Caki2 (cell line): ENCODE measurements at regions not wholly inside any gene's neighbourhood (a gene's known extent, or its start where the extent isn't known, plus 50 kb on each side); places are given as distances from the start of the nearest gene placed in this dataset.

Source experiments
- DNase-seq: peaks from one replicate; pipeline ENCODE4 v3.0.0-alpha.2; 2015; ENCODE audit warnings: low read depth
- in situ Hi-C: cut with HindIII; loops from 2 replicates; pipeline ENCODE4 v1.10.0; 2016; ENCODE audit warnings: low sequenced_read_pairs, low pct_unique_long_range_greater_than_20kb, mixed read lengths

- no peak for DNase-seq
- in situ Hi-C loops, result no loop called here
Measured at GRCh38 chr9:113756476-113757192, 119.5 kb upstream of the ZNF618 start.

DNA sequence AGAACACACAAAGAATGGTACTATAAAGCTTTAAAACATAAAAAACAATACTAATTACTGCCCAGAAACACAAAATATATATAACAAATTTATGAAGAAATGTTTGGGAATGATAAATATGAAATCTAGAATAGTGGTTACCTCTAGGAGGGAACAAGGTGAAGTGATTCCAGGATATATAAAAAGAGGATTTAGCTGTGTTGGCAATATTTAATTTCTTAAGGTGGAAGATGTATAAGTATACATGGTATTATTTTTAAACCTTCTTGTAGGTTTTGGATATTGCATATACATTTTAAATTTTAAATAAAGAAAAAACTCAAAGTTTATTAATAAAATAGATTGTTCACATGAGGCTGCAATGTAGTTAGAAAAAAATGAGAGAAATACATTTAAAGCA is 112.7 kb upstream of the ZNF618 start:
- in situ Hi-C loops, result no loop called here
- no peak for DNase-seq

GRCh38 chr9:113764572-113764971 is 111.5 kb upstream of the ZNF618 start:
- in situ Hi-C loops, result no loop called here
- DNase-seq, result no peak

- no peak for DNase-seq
- in situ Hi-C loops, result no loop called here
Measured at GRCh38 chr9:113769412-113769811, 106.7 kb upstream of the ZNF618 start.

DNA sequence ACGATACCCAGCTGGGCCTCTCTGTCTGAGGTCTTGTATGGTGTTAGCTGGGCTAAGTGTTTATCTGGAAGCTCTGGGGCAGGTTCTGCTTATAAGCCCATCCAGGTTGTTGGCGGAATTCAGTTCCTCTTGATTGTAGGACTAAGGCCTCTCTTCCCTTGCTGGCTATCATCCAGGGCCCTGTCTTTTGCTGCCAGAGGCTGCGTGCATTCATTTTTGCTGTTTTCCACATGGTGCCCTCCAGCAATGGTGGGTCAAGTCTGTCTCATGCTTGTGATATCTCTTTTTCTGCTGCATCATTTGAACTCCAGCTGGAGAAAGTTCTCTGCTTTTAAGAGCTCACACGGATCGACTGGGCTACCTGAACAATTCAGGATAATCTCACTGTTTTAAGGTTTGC is 105.7 kb upstream of the ZNF618 start:
- in situ Hi-C loops, result no loop called here
- DNase-seq, result no peak

GRCh38 chr9:113771199-113771598 is 104.9 kb upstream of the ZNF618 start:
- DNase-seq, result no peak
- in situ Hi-C loops, result no loop called here

GRCh38 chr9:113772121-113772810 is 103.8 kb upstream of the ZNF618 start:
- DNase-seq, result no peak

GRCh38 chr9:113774963-113775362 is 101.1 kb upstream of the ZNF618 start:
- no peak for DNase-seq
- in situ Hi-C loops, result no loop called here

More at GRCh38 chr9:113772121-113772810, 103.8 kb upstream of the ZNF618 start:
- in situ Hi-C loops, result no loop called here

DNA sequence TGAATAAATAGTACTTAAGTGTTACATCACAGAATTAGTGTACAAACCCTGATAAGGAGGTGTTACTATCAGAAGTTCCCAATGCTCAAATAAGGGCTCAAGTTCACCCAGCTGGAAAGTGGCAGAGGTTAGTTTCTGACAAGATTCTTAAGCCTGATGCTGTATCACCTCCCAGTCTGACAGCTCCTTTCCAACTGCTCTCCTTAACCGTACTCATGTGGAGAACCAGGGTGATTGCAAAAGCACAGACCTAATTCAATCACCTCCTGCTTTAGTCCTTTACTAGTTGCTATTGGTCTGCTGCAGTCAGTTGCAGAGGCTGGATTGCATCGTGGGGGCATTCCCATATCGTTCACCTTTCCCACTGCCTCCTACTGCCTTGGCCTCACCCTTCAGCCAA is 100.4 kb upstream of the ZNF618 start:
- in situ Hi-C loops, result no loop called here
- DNase-seq, result no peak

- in situ Hi-C loops, result no loop called here
- no peak for DNase-seq
Measured at GRCh38 chr9:113776194-113776593, 99.9 kb upstream of the ZNF618 start.

DNA sequence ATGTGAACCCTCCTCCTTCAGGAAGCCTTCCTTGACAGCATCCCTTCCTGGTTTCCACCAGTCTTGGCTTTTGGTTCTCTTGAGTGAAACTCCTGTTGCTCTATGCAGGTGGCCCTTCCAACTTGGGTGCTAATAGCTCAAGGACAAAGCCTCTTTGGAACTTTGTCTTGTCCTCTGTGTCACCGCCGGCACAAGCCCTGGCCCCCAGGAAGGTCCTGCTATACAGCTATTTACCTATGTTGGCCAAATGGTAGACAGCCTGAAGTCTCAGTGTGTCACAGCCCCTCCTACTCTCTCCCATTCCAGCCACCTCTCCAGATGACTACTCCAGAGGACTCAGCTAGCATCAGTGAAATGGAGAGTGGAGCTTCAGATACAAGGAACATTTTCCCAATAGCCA is 94.7 kb upstream of the ZNF618 start:
- no peak for DNase-seq
- in situ Hi-C loops, result no loop called here

GRCh38 chr9:113781896-113782295 is 94.2 kb upstream of the ZNF618 start:
- DNase-seq, result no peak

DNA sequence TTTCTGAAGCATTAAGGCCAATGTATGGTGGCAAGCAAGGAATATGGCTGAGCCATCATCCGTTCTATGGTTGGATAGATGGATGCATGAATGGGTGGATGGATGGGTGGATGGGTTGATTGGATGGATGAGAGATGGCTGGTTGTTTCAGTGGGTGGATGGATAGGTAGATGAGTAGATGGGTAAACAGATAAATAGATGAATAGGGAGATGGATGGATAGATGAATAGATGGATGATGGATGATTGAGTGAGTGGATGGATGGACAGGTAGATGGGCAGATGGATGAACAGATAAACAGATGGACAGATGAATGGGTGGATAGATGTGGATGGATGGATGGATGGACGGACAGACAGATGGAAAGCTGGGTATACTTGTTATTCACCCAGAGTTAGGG is 92.6 kb upstream of the ZNF618 start:
- no peak for DNase-seq
- in situ Hi-C loops, result no loop called here

More at GRCh38 chr9:113781896-113782295, 94.2 kb upstream of the ZNF618 start:
- in situ Hi-C loops, result no loop called here

DNA sequence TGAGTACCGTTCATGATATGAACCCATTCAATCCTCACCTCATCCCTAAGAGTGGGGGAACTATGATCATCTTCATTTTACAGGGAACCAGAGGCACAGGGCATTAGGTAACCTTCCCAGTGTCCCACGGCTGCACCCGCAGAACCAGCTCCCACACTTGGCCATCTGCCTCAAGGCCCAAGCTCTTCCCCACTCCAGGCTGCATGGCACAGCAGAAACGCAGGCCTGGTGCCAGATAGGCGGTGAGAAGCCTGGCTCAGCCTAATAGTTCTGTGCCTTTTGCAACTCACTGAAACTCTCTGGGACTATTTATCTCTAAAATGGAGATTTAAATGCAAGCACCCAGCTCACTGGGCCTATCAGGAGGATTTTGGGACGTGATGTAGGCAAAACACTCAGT is 90.8 kb upstream of the ZNF618 start:
- DNase-seq, result no peak
- in situ Hi-C loops, result no loop called here

GRCh38 chr9:113786071-113786470 is 90.0 kb upstream of the ZNF618 start:
- no peak for DNase-seq
- in situ Hi-C loops, result no loop called here

DNA sequence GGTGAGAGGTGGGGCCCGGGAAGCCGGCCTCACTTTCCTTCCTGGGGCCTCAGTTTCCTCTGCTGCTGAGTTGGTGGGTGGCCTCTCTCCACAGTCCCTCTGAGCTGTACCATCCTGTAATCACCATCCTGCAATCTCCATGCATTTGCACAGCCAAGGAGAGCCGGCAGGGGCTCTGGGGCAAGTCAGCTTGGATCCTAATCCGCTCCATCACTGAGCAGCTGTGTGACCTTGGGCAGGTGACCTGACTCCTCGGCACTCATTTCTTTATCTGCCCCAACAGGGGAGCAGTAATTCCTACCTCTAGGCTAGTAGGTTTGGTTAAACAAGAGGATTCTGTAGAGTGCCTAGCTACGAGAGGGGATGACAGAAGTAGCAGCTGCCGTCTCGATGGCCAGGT is 88.2 kb upstream of the ZNF618 start:
- no peak for DNase-seq
- in situ Hi-C loops, result no loop called here

- DNase-seq, result no peak
- in situ Hi-C loops, result no loop called here
Measured at GRCh38 chr9:113788616-113789330, 87.3 kb upstream of the ZNF618 start.

DNA sequence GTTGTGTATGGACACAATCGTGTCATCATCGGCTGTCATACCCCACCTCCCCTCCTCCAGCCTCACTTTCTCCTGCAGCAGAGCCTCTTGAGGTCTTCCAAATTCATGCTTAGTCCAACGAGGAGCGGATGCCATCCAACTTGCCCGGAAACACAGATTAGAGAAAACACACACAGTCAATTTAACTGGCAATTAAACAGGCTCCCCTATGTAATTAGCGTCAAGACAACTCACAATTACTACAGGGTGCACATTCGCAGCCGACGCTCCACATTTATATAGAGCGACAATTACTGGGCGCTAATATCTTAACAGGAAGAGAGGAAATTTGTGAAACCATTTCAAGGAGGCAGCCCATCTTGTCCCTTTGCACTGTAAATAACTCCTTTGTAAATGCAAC is 86.0 kb upstream of the ZNF618 start:
- no peak for DNase-seq
- in situ Hi-C loops, result no loop called here

GRCh38 chr9:113793558-113793957 is 82.6 kb upstream of the ZNF618 start:
- in situ Hi-C loops, result no loop called here
- no peak for DNase-seq
